ENCODE measurements at regions not wholly inside any gene's neighbourhood (a gene's known extent, or its start where the extent isn't known, plus 50 kb on each side); places are given as distances from the start of the nearest gene placed in this dataset.

- H3K4me1 Mint-ChIP-seq (ENCODE audit: low read depth in 2 of 2): no peaks in the 10 kb centered on the region
- H3K9me3 Mint-ChIP-seq: no peaks in the 10 kb centered on the region
- peaks cover 32 to 53% of the 10 kb centered on the region in 2 donors for H3K27me3 Mint-ChIP-seq
- no peak overlapping the region for H3K4me3 Mint-ChIP-seq
- ATAC-seq (peak in 1 of 2 donors; percentile 16), DNase-seq (ENCODE audit: low spot score) (no peak)
- H3K27ac Mint-ChIP-seq: no peak overlapping the region
- no peaks in the 10 kb centered on the region for H3K36me3 Mint-ChIP-seq
Observed at GRCh38 chr1:37319284-37319683, 155.1 kb upstream of the ZC3H12A start.

DNA sequence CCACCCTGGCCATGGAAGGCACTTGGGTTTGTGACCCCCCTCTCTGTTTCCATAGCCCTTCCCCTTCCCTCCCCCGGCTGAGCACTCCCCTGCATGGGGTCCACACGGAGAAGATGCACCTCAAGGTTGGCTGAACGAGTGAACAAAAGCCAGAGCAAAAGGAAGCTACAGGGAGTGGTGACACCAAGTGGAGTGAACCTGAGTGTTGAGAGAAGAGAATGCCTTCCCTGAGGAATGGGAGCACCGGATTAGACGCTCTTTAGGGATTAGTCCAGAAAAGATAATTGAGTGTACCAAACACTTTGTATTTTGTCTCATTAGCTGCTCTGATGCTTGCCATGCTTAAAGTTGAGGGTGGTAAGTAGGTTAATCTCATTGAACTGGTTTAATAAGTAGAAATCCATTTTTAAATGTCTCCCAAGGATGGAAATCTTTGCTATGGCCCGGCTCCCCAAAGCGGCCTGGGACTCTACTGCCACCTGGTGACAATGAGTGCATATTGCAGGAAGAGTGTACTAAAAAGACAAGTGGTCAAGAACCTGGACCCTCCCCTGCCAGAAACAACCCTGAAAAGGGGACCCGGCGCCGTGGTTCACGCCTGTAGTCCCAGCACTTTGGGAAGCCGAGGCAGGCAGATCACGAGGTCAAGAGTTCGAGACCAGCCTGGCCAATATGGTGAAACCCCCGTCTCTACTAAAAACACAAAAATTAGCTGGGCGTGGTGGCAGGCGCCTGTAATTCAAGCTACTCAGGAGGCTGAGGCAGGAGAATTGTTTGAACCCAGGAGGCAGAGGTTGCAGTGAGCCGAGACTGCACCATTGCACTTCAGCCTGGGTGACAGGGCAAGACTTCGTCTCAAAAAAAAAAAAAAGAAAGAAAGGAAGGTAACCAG lies 150.6 kb upstream of the ZC3H12A start:
- no peak for DNase-seq (ENCODE audit: low spot score)
- Mint-ChIP-seq H3K27ac (no peak overlapping the region), H3K36me3 (no peaks in the 10 kb centered on the region)

DNA sequence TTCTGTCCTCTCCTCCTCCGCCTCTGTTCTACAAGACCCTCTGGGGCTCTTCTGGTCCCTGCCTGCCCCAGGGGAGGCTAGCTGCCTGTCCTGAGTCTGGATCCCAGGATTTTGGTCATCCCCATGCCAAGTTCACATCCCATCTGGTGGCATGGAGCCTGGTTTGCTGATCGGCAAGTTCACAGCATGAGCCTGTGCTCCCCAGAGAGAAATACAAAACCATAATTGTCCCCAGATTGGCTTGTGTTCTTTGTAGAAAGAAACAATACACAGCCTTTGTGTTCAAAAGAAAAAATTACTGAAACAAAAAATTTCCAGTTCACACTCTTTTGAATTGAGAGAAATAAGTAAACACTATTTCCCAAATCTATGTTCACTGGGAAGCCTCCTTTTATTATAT lies 149.4 kb upstream of the ZC3H12A start:
- ATAC-seq (no peak), DNase-seq (ENCODE audit: low spot score) (no peak)
- no peaks in the 10 kb centered on the region for H3K36me3 Mint-ChIP-seq
- H3K9me3 Mint-ChIP-seq: no peaks in the 10 kb centered on the region
- H3K4me3 Mint-ChIP-seq: no peak overlapping the region
- no peak overlapping the region for H3K27ac Mint-ChIP-seq
- H3K4me1 Mint-ChIP-seq (ENCODE audit: low read depth in 2 of 2): no peaks in the 10 kb centered on the region
- peaks cover 21 to 25% of the 10 kb centered on the region in 2 donors for H3K27me3 Mint-ChIP-seq

More for the DNA sequence above, 150.6 kb upstream of the ZC3H12A start:
- Mint-ChIP-seq H3K4me3 (no peak overlapping the region), H3K9me3 (no peaks in the 10 kb centered on the region), H3K4me1 (ENCODE audit: low read depth in 2 of 2) (no peaks in the 10 kb centered on the region), H3K27me3 (peaks cover 28 to 33% of the 10 kb centered on the region in 2 donors)
- ATAC-seq: no peak

DNA sequence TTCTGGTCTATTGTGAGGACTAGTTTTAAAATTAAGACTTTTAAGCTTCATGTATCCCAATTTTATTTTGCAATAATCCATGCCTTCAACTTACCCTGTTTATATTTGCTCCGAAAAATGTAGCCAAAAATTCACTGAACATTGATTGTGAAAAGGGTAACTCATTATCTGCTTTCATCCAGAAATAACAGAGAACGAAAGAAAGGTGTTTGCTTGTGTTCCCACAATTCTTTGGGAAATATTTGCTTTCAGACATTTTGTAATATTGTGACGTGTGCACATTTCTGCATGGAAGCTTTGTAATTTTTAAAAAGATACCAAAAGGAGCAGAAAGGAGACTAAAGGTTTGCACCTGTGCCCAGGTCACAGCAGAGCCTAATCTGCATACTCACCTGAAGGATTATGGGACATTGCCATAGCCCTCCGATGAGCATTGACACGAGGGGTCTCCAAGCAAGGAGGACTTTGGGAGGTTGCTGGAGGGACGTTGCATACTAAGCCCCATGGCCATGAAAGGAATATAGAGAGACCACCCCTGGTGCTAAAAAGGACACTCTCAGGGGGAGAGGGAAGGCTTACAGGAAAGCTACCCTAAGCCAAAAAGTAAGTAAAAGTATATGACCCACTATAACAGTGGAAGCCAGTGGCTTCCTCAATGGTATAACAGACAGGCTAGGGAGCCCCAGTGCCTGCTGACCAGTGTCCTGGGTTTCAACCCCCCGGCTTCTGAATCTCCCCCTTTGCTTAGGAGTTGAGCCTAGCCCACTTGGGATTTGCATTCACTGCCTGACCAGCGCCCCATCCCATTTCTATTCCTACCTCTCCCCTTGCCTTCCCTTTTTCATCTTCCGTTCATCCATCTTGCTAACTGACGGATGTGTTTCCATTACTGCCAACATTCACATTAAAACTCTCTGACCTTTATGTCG lies 148.6 kb upstream of the ZC3H12A start:
- H3K9me3 Mint-ChIP-seq: no peaks in the 10 kb centered on the region
- no peak overlapping the region for H3K27ac Mint-ChIP-seq
- ATAC-seq: no peak
- no peak overlapping the region for H3K4me3 Mint-ChIP-seq
- no peaks in the 10 kb centered on the region for H3K4me1 Mint-ChIP-seq (ENCODE audit: low read depth in 2 of 2)
- no peaks in the 10 kb centered on the region for H3K36me3 Mint-ChIP-seq
- no peak for DNase-seq (ENCODE audit: low spot score)
- peaks cover 19 to 21% of the 10 kb centered on the region in 2 donors for H3K27me3 Mint-ChIP-seq

DNA sequence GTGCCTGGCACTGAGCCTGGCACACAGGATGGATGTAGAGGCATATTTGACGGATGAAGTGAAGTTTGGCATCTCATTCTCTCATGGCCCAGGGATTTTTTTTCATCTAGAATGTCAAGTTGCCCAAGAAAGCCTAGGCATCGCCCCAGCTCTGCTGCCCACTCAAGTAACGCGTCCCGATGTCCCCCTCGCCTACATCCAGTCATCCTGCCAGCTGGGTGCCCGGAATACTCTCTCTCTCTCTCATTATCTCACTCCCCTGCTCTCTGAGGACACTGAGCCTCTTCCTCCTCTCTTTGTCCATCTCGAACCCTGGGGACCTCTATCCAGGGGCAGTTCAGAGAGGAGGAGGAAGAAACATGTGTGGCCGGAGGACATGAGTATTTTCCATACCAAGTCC lies 142.3 kb upstream of the ZC3H12A start:
- DNase-seq (ENCODE audit: low spot score) (no peak), ATAC-seq (no peak)
- Mint-ChIP-seq H3K27me3 (peaks cover 23 to 27% of the 10 kb centered on the region in 2 donors), H3K4me3 (no peak overlapping the region), H3K9me3 (no peaks in the 10 kb centered on the region), H3K4me1 (ENCODE audit: low read depth in 2 of 2) (no peaks in the 10 kb centered on the region), H3K36me3 (no peaks in the 10 kb centered on the region), H3K27ac (no peak overlapping the region)

DNA sequence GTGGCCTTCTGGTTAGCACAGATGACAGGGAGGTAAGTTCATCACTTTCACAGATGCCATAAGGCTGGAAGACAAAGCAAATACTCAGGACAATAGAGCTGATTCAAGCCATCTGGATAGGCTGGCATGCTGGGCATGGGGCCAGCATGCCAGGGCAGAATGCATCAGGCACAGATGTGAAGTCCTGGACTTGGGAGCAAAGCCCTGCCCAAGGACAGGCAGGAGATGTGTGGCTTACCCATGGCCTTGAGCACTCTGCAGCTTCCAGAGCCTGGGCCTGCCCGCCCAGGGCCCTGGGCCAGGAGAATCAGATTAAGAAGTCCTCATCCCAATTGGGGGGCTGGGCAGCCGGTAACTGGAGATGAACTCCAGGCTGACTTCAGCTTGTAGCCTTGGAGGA lies 135.7 kb upstream of the ZC3H12A start:
- ATAC-seq: no peak
- Mint-ChIP-seq H3K4me1 (ENCODE audit: low read depth in 2 of 2) (no peaks in the 10 kb centered on the region), H3K36me3 (no peaks in the 10 kb centered on the region), H3K4me3 (no peak overlapping the region), H3K27ac (no peak overlapping the region), H3K27me3 (peaks cover 21 to 24% of the 10 kb centered on the region in 2 donors), H3K9me3 (no peaks in the 10 kb centered on the region)
- DNase-seq (ENCODE audit: low spot score): no peak

GRCh38 chr1:37342736-37343135 lies 131.6 kb upstream of the ZC3H12A start:
- DNase-seq (ENCODE audit: low spot score): no peak
- no peak overlapping the region for H3K4me3 Mint-ChIP-seq
- peaks cover 8 to 12% of the 10 kb centered on the region in 2 donors for H3K27me3 Mint-ChIP-seq
- ATAC-seq: no peak
- no peaks in the 10 kb centered on the region for H3K4me1 Mint-ChIP-seq (ENCODE audit: low read depth in 2 of 2)
- no peaks in the 10 kb centered on the region for H3K9me3 Mint-ChIP-seq
- H3K36me3 Mint-ChIP-seq: no peaks in the 10 kb centered on the region
- H3K27ac Mint-ChIP-seq: no peak overlapping the region

GRCh38 chr1:37347104-37347649 lies 127.2 kb upstream of the ZC3H12A start:
- ATAC-seq: no peak

DNA sequence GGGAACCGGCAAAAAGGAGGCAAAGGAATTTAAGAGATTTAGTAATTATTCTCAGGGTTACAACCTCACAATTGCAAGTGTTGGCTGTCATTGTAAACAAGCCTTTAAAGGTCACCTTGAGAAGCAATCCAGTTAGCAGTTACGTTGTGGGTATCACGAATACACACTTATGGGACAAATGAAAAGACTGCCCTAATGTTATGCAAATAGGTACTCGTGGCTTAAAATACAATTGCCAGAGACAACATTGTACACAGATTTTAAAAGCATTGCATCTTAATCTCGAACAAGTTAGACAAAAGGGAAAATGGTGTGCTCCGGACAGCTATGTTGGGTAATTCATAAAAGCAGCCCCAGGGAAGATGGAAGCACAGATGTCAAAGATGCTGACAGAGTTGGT lies 120.5 kb upstream of the ZC3H12A start:
- no peaks in the 10 kb centered on the region for H3K9me3 Mint-ChIP-seq
- H3K4me1 Mint-ChIP-seq (ENCODE audit: low read depth in 2 of 2): no peaks in the 10 kb centered on the region
- ATAC-seq (no peak), DNase-seq (ENCODE audit: low spot score) (peak; percentile 6)
- H3K36me3 Mint-ChIP-seq: no peaks in the 10 kb centered on the region
- peaks cover 21 to 41% of the 10 kb centered on the region in 2 donors for H3K27me3 Mint-ChIP-seq
- H3K27ac Mint-ChIP-seq: no peak overlapping the region
- no peak overlapping the region for H3K4me3 Mint-ChIP-seq

More at GRCh38 chr1:37347104-37347649, 127.2 kb upstream of the ZC3H12A start:
- no peak for DNase-seq (ENCODE audit: low spot score)
- H3K27me3 Mint-ChIP-seq: peaks cover 9 to 13% of the 10 kb centered on the region in 2 donors
- H3K36me3 Mint-ChIP-seq: no peaks in the 10 kb centered on the region
- H3K27ac Mint-ChIP-seq: no peak overlapping the region
- H3K4me1 Mint-ChIP-seq (ENCODE audit: low read depth in 2 of 2): no peaks in the 10 kb centered on the region
- no peaks in the 10 kb centered on the region for H3K9me3 Mint-ChIP-seq
- H3K4me3 Mint-ChIP-seq: no peak overlapping the region

DNA sequence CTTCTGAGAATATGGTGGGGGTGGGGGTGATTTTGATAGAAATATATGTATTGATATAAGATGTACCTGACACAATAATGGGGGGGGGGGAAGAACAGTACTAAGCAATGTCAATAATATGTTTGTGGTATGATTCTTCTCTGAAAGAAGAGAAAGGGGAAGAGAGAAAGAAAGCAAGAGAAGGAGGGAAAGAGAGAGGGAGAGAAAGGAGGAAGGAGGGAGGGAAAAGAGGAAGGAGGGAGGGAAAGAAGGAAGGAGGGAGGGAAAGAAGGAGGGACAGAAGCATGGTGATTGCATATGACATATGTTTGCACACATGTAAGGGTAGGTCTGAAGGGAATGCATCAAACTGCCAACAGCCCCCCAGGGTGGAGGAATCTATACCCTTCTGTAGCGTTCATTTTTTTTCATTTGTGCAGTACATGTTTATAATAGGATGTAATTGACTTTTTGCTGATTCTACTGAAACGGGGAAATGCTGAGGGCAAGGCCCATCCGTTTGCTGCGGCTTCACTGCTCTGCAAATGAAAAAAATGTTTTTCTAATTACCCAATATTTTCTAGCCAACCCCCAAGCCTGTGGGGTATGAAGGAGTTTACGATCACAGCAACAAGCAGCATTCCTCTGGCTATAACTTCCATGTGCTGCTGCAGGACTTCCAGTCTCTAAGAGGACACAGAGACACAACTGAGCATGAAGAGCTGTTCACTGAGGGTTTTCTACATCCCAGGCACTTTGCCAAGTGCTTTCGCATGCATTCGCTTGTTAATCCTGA lies 119.3 kb upstream of the ZC3H12A start:
- DNase-seq (ENCODE audit: low spot score) (no peak), ATAC-seq (no peak)
- H3K36me3 Mint-ChIP-seq: no peaks in the 10 kb centered on the region
- H3K27ac Mint-ChIP-seq: no peak overlapping the region
- H3K4me3 Mint-ChIP-seq: no peak overlapping the region
- no peaks in the 10 kb centered on the region for H3K4me1 Mint-ChIP-seq (ENCODE audit: low read depth in 2 of 2)
- H3K9me3 Mint-ChIP-seq: no peaks in the 10 kb centered on the region
- peaks cover 24 to 42% of the 10 kb centered on the region in 2 donors for H3K27me3 Mint-ChIP-seq

DNA sequence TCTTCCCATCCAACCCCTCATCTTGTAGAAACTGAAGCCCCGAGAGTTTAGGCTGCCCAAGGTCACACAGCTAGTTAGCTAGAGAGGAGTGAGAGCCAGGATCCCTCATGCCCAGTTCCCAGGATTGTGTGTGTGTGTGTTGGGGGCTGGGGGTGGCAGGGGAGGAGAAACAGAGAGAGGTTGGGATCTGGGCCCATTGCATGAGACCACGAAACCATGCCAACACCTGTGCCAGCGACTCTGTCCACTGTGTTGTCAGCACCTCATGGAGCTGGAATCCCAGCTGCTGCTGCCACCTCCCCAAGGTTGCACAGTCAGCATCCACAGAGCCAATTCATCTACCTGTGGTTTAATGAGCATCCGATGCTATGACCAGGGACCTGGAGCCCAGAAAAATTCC lies 115.4 kb upstream of the ZC3H12A start:
- Mint-ChIP-seq H3K27me3 (peaks cover 49 to 67% of the 10 kb centered on the region in 2 donors), H3K9me3 (no peaks in the 10 kb centered on the region)

DNA sequence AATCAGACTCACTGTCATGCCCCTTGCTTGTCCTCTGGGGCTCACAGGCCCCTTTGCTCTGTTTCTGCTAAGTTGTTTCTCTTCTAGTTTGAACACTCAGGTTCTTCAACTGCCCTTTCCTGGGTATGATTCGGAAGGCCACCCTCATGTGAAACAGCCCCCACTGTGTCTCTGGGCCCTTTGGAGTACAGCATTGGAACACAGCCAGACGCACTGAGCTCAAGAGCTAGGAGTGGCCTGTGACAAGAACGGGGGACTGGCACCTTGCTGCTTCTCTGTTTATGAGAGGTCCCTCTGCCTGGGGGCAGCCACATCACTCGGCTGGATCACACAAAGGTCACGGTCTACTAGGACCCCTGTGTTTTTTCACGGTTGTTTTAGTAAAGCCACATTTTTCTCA lies 114.4 kb upstream of the ZC3H12A start:
- DNase-seq (ENCODE audit: low spot score) (no peak), ATAC-seq (no peak)
- H3K36me3 Mint-ChIP-seq: no peaks in the 10 kb centered on the region
- peaks cover 56 to 67% of the 10 kb centered on the region in 2 donors for H3K27me3 Mint-ChIP-seq
- no peaks in the 10 kb centered on the region for H3K4me1 Mint-ChIP-seq (ENCODE audit: low read depth in 2 of 2)
- H3K27ac Mint-ChIP-seq: no peak overlapping the region
- H3K4me3 Mint-ChIP-seq: no peak overlapping the region
- H3K9me3 Mint-ChIP-seq: no peaks in the 10 kb centered on the region

More for the DNA sequence above, 115.4 kb upstream of the ZC3H12A start:
- Mint-ChIP-seq H3K36me3 (no peaks in the 10 kb centered on the region), H3K27ac (no peak overlapping the region), H3K4me1 (ENCODE audit: low read depth in 2 of 2) (no peaks in the 10 kb centered on the region), H3K4me3 (no peak overlapping the region)
- no peak for DNase-seq (ENCODE audit: low spot score)
- no peak for ATAC-seq
